ENCODE measurements at regions not wholly inside any gene's neighbourhood (a gene's known extent, or its start where the extent isn't known, plus 50 kb on each side); places are given as distances from the start of the nearest gene placed in this dataset.

- no peaks in the 10 kb centered on the region for H3K4me1 Mint-ChIP-seq (ENCODE audit: low read depth)
- H3K27ac Mint-ChIP-seq = no peak overlapping the region
- no peak for DNase-seq (ENCODE audit: low spot score)
- no peaks in the 10 kb centered on the region for H3K9me3 Mint-ChIP-seq
- H3K36me3 Mint-ChIP-seq (ENCODE audit: low read depth) = no peaks in the 10 kb centered on the region
- no peaks in the 10 kb centered on the region for H3K27me3 Mint-ChIP-seq (ENCODE audit: low read depth)
- no peak overlapping the region for H3K4me3 Mint-ChIP-seq
These were observed 407.6 kb downstream of the DSEL start for GRCh38 chr18:67108894-67109293.

GRCh38 chr18:67104700-67105284 lies 411.7 kb downstream of the DSEL start:
- DNase-seq (ENCODE audit: low spot score) = peak; percentile 5
- Mint-ChIP-seq H3K9me3 (no peaks in the 10 kb centered on the region), H3K36me3 (ENCODE audit: low read depth) (no peaks in the 10 kb centered on the region), H3K27me3 (ENCODE audit: low read depth) (no peaks in the 10 kb centered on the region), H3K27ac (no peak overlapping the region), H3K4me1 (ENCODE audit: low read depth) (no peaks in the 10 kb centered on the region), H3K4me3 (no peak overlapping the region)

GRCh38 chr18:67094123-67094522 lies 422.4 kb downstream of the DSEL start:
- H3K27me3 Mint-ChIP-seq (ENCODE audit: low read depth) = no peaks in the 10 kb centered on the region
- H3K9me3 Mint-ChIP-seq = no peaks in the 10 kb centered on the region
- H3K4me1 Mint-ChIP-seq (ENCODE audit: low read depth) = no peaks in the 10 kb centered on the region
- no peak overlapping the region for H3K27ac Mint-ChIP-seq
- no peak for DNase-seq (ENCODE audit: low spot score)
- H3K4me3 Mint-ChIP-seq = no peak overlapping the region
- H3K36me3 Mint-ChIP-seq (ENCODE audit: low read depth) = no peaks in the 10 kb centered on the region

- DNase-seq (ENCODE audit: low spot score) = no peak
- H3K27ac Mint-ChIP-seq = no peak overlapping the region
- no peaks in the 10 kb centered on the region for H3K4me1 Mint-ChIP-seq (ENCODE audit: low read depth)
- H3K9me3 Mint-ChIP-seq = no peaks in the 10 kb centered on the region
- H3K4me3 Mint-ChIP-seq = no peak overlapping the region
- H3K27me3 Mint-ChIP-seq (ENCODE audit: low read depth) = no peaks in the 10 kb centered on the region
- no peaks in the 10 kb centered on the region for H3K36me3 Mint-ChIP-seq (ENCODE audit: low read depth)
These were observed 424.4 kb downstream of the DSEL start for GRCh38 chr18:67092141-67092540.

GRCh38 chr18:67081482-67082211 lies 434.9 kb downstream of the DSEL start:
- no peak for DNase-seq (ENCODE audit: low spot score)
- Mint-ChIP-seq H3K9me3 (no peaks in the 10 kb centered on the region), H3K27ac (no peak overlapping the region), H3K4me3 (no peak overlapping the region), H3K27me3 (ENCODE audit: low read depth) (no peaks in the 10 kb centered on the region), H3K4me1 (ENCODE audit: low read depth) (no peaks in the 10 kb centered on the region), H3K36me3 (ENCODE audit: low read depth) (no peaks in the 10 kb centered on the region)

GRCh38 chr18:67080601-67081000 lies 435.9 kb downstream of the DSEL start:
- DNase-seq (ENCODE audit: low spot score) = no peak
- Mint-ChIP-seq H3K4me3 (no peak overlapping the region), H3K27ac (no peak overlapping the region), H3K9me3 (no peaks in the 10 kb centered on the region), H3K36me3 (ENCODE audit: low read depth) (no peaks in the 10 kb centered on the region), H3K4me1 (ENCODE audit: low read depth) (no peaks in the 10 kb centered on the region), H3K27me3 (ENCODE audit: low read depth) (no peaks in the 10 kb centered on the region)

- no peak for DNase-seq (ENCODE audit: low spot score)
- Mint-ChIP-seq H3K27me3 (ENCODE audit: low read depth) (no peaks in the 10 kb centered on the region), H3K27ac (no peak overlapping the region), H3K36me3 (ENCODE audit: low read depth) (no peaks in the 10 kb centered on the region), H3K4me3 (no peak overlapping the region), H3K9me3 (no peaks in the 10 kb centered on the region), H3K4me1 (ENCODE audit: low read depth) (no peaks in the 10 kb centered on the region)
These were observed 442.2 kb downstream of the DSEL start for GRCh38 chr18:67074309-67074708.

- Mint-ChIP-seq H3K4me1 (ENCODE audit: low read depth) (no peaks in the 10 kb centered on the region), H3K27ac (no peak overlapping the region), H3K27me3 (ENCODE audit: low read depth) (no peaks in the 10 kb centered on the region), H3K9me3 (no peaks in the 10 kb centered on the region), H3K36me3 (ENCODE audit: low read depth) (no peaks in the 10 kb centered on the region), H3K4me3 (no peak overlapping the region)
- DNase-seq (ENCODE audit: low spot score) = no peak
These were observed 443.7 kb downstream of the DSEL start for GRCh38 chr18:67072791-67073190.

- H3K4me1 Mint-ChIP-seq (ENCODE audit: low read depth) = no peaks in the 10 kb centered on the region
- no peak overlapping the region for H3K4me3 Mint-ChIP-seq
- no peaks in the 10 kb centered on the region for H3K9me3 Mint-ChIP-seq
- DNase-seq (ENCODE audit: low spot score) = no peak
- H3K36me3 Mint-ChIP-seq (ENCODE audit: low read depth) = no peaks in the 10 kb centered on the region
- H3K27me3 Mint-ChIP-seq (ENCODE audit: low read depth) = no peaks in the 10 kb centered on the region
- no peak overlapping the region for H3K27ac Mint-ChIP-seq
These were observed 447.9 kb downstream of the DSEL start for GRCh38 chr18:67068608-67069007.

- H3K27ac Mint-ChIP-seq = no peak overlapping the region
- H3K4me3 Mint-ChIP-seq = no peak overlapping the region
- H3K4me1 Mint-ChIP-seq (ENCODE audit: low read depth) = no peaks in the 10 kb centered on the region
- DNase-seq (ENCODE audit: low spot score) = no peak
- H3K9me3 Mint-ChIP-seq = peaks cover 3% of the 10 kb centered on the region
- H3K27me3 Mint-ChIP-seq (ENCODE audit: low read depth) = no peaks in the 10 kb centered on the region
- H3K36me3 Mint-ChIP-seq (ENCODE audit: low read depth) = no peaks in the 10 kb centered on the region
These were observed 443.4 kb upstream of the CDH19 start for GRCh38 chr18:67047334-67047733.

GRCh38 chr18:67043276-67043675 lies 439.4 kb upstream of the CDH19 start:
- no peaks in the 10 kb centered on the region for H3K4me1 Mint-ChIP-seq (ENCODE audit: low read depth)
- no peak for DNase-seq (ENCODE audit: low spot score)
- peaks cover 3% of the 10 kb centered on the region for H3K9me3 Mint-ChIP-seq
- no peaks in the 10 kb centered on the region for H3K27me3 Mint-ChIP-seq (ENCODE audit: low read depth)
- no peak overlapping the region for H3K27ac Mint-ChIP-seq
- no peaks in the 10 kb centered on the region for H3K36me3 Mint-ChIP-seq (ENCODE audit: low read depth)
- no peak overlapping the region for H3K4me3 Mint-ChIP-seq

- no peak for DNase-seq (ENCODE audit: low spot score)
- Mint-ChIP-seq H3K27me3 (ENCODE audit: low read depth) (no peaks in the 10 kb centered on the region), H3K4me3 (no peak overlapping the region), H3K4me1 (ENCODE audit: low read depth) (no peaks in the 10 kb centered on the region), H3K9me3 (no peaks in the 10 kb centered on the region), H3K36me3 (ENCODE audit: low read depth) (no peaks in the 10 kb centered on the region), H3K27ac (no peak overlapping the region)
These were observed 437.4 kb upstream of the CDH19 start for GRCh38 chr18:67041334-67041733.

GRCh38 chr18:67035026-67035425 lies 431.1 kb upstream of the CDH19 start:
- Mint-ChIP-seq H3K27ac (no peak overlapping the region), H3K4me1 (ENCODE audit: low read depth) (no peaks in the 10 kb centered on the region), H3K36me3 (ENCODE audit: low read depth) (no peaks in the 10 kb centered on the region), H3K9me3 (no peaks in the 10 kb centered on the region), H3K27me3 (ENCODE audit: low read depth) (no peaks in the 10 kb centered on the region), H3K4me3 (no peak overlapping the region)
- DNase-seq (ENCODE audit: low spot score) = no peak

- no peaks in the 10 kb centered on the region for H3K27me3 Mint-ChIP-seq (ENCODE audit: low read depth)
- H3K9me3 Mint-ChIP-seq = no peaks in the 10 kb centered on the region
- no peak for DNase-seq (ENCODE audit: low spot score)
- no peaks in the 10 kb centered on the region for H3K4me1 Mint-ChIP-seq (ENCODE audit: low read depth)
- no peak overlapping the region for H3K4me3 Mint-ChIP-seq
- H3K27ac Mint-ChIP-seq = no peak overlapping the region
- H3K36me3 Mint-ChIP-seq (ENCODE audit: low read depth) = no peaks in the 10 kb centered on the region
These were observed 419.2 kb upstream of the CDH19 start for GRCh38 chr18:67023059-67023458.

- no peak for DNase-seq (ENCODE audit: low spot score)
- Mint-ChIP-seq H3K36me3 (ENCODE audit: low read depth) (no peaks in the 10 kb centered on the region), H3K4me3 (no peak overlapping the region), H3K4me1 (ENCODE audit: low read depth) (no peaks in the 10 kb centered on the region), H3K9me3 (no peaks in the 10 kb centered on the region), H3K27me3 (ENCODE audit: low read depth) (no peaks in the 10 kb centered on the region), H3K27ac (no peak overlapping the region)
These were observed 407.0 kb upstream of the CDH19 start for GRCh38 chr18:67010919-67011318.

Measured in T-helper 2 cell treated with Interferon-gamma antibody and Interleukin-4, amounts not matched to agents 5 μg/mL and 100 μg/mL, for 36 hours (primary cell).